KMS-11 (cell line): ENCODE measurements at regions not wholly inside any gene's neighbourhood (a gene's known extent, or its start where the extent isn't known, plus 50 kb on each side); places are given as distances from the start of the nearest gene placed in this dataset.

Source experiments
- H2AFZ ChIP-seq: fragments of 200-600 bp; sonication (generic); 2 replicates; pipeline ENCODE4 v1.6.1; 2016; ENCODE audit warnings: antibody characterized with exemption, mixed run types, low read depth
- H3K27ac ChIP-seq: fragments of 200-600 bp; sonication (generic); 2 replicates; pipeline ENCODE4 v1.6.1; 2016; ENCODE audit warnings: mild to moderate bottlenecking, mixed run types
- H3K27me3 ChIP-seq: fragments of 200-600 bp; sonication (generic); 2 replicates; pipeline ENCODE4 v1.6.1; 2017; ENCODE audit warnings: mild to moderate bottlenecking, low read depth, mixed run types, moderate library complexity; ENCODE audit not compliant: insufficient read depth
- H3K36me3 ChIP-seq: fragments of 200-600 bp; sonication (generic); 2 replicates; pipeline ENCODE4 v1.6.1; 2017; ENCODE audit warnings: mild to moderate bottlenecking, mixed run types; ENCODE audit not compliant: insufficient read depth
- H3K4me1 ChIP-seq: fragments of 200-600 bp; sonication (generic); 2 replicates; pipeline ENCODE4 v1.6.1; 2016; ENCODE audit warnings: mild to moderate bottlenecking, low read depth, mixed run types; ENCODE audit not compliant: poor library complexity, severe bottlenecking
- H3K4me2 ChIP-seq: fragments of 200-600 bp; sonication (generic); 2 replicates; pipeline ENCODE4 v1.7.0; 2016; ENCODE audit warnings: mild to moderate bottlenecking, mixed run types
- H3K4me3 ChIP-seq: fragments of 200-600 bp; sonication (generic); IDR thresholded peaks from 2 replicates; pipeline ENCODE4 v1.6.1; 2017; ENCODE audit warnings: low read depth, low read length, mixed read lengths; ENCODE audit not compliant: insufficient read depth
- H3K79me2 ChIP-seq: fragments of 200-600 bp; sonication (generic); 2 replicates; pipeline ENCODE4 v1.6.1; 2016; ENCODE audit warnings: low read depth, mixed run types; ENCODE audit not compliant: insufficient read depth
- H3K9ac ChIP-seq: fragments of 200-600 bp; sonication (generic); 2 replicates; pipeline ENCODE4 v1.6.1; 2016; ENCODE audit warnings: mild to moderate bottlenecking, mixed run types
- H4K20me1 ChIP-seq: fragments of 200-600 bp; sonication (generic); 2 replicates; pipeline ENCODE4 v1.6.1; 2016; ENCODE audit warnings: mild to moderate bottlenecking, mixed run types; ENCODE audit not compliant: insufficient read depth
- TF ChIP-seq, protein P1 (sequence below): fragments of 200-600 bp; sonication (generic); conservative IDR thresholded peaks from 2 replicates; pipeline ENCODE4 v1.6.1; 2017; ENCODE audit warnings: low read depth, mild to moderate bottlenecking, antibody characterized with exemption, low read length, moderate library complexity, mixed read lengths

DNA sequence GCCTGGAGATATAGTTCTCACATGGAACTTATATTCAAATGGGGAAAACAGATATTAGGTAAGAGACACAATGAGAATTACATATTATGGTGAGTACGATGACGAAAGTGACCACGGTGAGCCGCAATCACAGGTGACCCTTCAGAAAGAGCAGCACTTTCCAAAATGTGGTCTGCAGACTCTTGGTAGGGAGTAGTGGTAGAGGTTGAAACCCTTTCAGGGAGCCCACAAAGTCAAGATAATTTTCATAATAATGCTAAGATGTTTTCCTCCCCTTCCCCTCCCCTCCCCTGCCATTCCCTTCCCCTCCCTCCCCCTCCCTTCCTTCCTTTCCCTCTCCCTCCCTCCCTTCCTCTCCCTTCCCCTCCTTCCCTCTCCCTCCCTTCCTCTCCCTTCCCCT lies 83.5 kb upstream of the AKT3 start:
- Histone ChIP-seq H3K36me3 (no peaks in the 10 kb centered on the region), H3K4me1 (no peaks in the 10 kb centered on the region)
- TF ChIP-seq, protein P1, sequence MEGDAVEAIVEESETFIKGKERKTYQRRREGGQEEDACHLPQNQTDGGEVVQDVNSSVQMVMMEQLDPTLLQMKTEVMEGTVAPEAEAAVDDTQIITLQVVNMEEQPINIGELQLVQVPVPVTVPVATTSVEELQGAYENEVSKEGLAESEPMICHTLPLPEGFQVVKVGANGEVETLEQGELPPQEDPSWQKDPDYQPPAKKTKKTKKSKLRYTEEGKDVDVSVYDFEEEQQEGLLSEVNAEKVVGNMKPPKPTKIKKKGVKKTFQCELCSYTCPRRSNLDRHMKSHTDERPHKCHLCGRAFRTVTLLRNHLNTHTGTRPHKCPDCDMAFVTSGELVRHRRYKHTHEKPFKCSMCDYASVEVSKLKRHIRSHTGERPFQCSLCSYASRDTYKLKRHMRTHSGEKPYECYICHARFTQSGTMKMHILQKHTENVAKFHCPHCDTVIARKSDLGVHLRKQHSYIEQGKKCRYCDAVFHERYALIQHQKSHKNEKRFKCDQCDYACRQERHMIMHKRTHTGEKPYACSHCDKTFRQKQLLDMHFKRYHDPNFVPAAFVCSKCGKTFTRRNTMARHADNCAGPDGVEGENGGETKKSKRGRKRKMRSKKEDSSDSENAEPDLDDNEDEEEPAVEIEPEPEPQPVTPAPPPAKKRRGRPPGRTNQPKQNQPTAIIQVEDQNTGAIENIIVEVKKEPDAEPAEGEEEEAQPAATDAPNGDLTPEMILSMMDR = no peak

DNA sequence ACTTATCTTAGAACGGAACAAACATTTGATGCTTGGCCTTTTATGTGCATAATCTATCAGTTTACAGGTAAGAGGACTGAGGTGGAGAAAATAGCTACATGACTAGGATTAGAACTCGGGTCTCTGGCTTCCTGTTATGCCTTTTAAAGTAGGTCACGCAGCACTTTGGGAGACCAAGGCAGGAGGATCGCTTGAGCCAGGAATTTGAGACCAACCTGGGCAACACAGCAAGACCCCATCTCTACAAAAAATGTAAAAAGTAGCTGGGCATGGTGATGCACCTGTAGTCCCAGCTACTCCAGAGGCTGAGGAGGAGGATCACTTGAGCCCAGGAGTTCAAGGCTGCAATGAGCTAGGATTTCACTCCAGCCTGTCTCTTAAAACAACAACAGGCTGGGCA lies 81.9 kb upstream of the AKT3 start:
- H3K4me1 ChIP-seq = no peaks in the 10 kb centered on the region
- H3K36me3 ChIP-seq = no peaks in the 10 kb centered on the region
- H3K27me3 ChIP-seq = no peaks in the 10 kb centered on the region
- H3K4me2 ChIP-seq = no peak overlapping the region
- TF ChIP-seq, protein P1 = no peak
- H4K20me1 ChIP-seq = no peaks in the 10 kb centered on the region
- no peak overlapping the region for H3K9ac ChIP-seq
- H3K27ac ChIP-seq = no peak overlapping the region
- H2AFZ ChIP-seq = no peak overlapping the region
- H3K4me3 ChIP-seq = no peak overlapping the region
- no peaks in the 10 kb centered on the region for H3K79me2 ChIP-seq

More for the DNA sequence above, 83.5 kb upstream of the AKT3 start:
- Histone ChIP-seq H4K20me1 (no peaks in the 10 kb centered on the region), H2AFZ (no peak overlapping the region), H3K27me3 (no peaks in the 10 kb centered on the region), H3K4me3 (no peak overlapping the region), H3K27ac (no peak overlapping the region), H3K9ac (no peak overlapping the region), H3K4me2 (no peak overlapping the region), H3K79me2 (no peaks in the 10 kb centered on the region)

- Histone ChIP-seq H3K79me2 (no peaks in the 10 kb centered on the region), H3K4me1 (no peaks in the 10 kb centered on the region), H4K20me1 (no peaks in the 10 kb centered on the region), H3K27me3 (no peaks in the 10 kb centered on the region), H3K4me2 (no peak overlapping the region), H3K9ac (no peak overlapping the region), H2AFZ (no peak overlapping the region), H3K36me3 (no peaks in the 10 kb centered on the region), H3K4me3 (no peak overlapping the region), H3K27ac (no peak overlapping the region)
- TF ChIP-seq, protein P1 = no peak
Measured at GRCh38 chr1:243930822-243931671, 81.0 kb upstream of the AKT3 start.

DNA sequence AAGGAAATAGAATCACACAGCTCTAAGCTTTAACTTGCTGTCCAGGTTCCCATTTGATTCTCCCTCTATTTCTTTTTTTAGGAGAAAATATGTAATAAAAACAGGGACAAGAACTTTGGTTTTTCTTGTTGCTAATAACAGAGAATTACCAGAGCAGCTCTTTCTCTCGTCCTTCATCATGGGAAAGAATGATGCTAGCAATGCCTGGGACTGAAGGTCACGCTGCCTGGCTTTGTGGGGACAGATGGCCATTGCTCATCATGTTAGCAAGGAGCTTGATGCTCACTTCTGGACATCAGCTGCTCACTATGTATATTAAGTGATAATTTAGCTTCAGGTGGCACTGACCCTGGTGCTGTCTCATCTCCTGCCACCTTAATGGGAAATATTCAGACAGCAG lies 77.3 kb upstream of the AKT3 start:
- H3K4me1 ChIP-seq = no peaks in the 10 kb centered on the region

More for the DNA sequence above, 77.3 kb upstream of the AKT3 start:
- H3K36me3 ChIP-seq = no peaks in the 10 kb centered on the region
- no peaks in the 10 kb centered on the region for H3K79me2 ChIP-seq
- no peaks in the 10 kb centered on the region for H4K20me1 ChIP-seq
- H3K4me3 ChIP-seq = no peak overlapping the region
- no peak overlapping the region for H3K4me2 ChIP-seq
- TF ChIP-seq, protein P1 = no peak
- H2AFZ ChIP-seq = no peak overlapping the region
- no peak overlapping the region for H3K9ac ChIP-seq
- no peak overlapping the region for H3K27ac ChIP-seq
- H3K27me3 ChIP-seq = no peaks in the 10 kb centered on the region
